ENCODE measurements at regions not wholly inside any gene's neighbourhood (a gene's known extent, or its start where the extent isn't known, plus 50 kb on each side); places are given as distances from the start of the nearest gene placed in this dataset.

- DNase-seq: no peak
Observed at GRCh38 chr12:17802657-17803641, 287.0 kb downstream of the RERGL start.

- no peak for DNase-seq
Observed at GRCh38 chr12:17793854-17794253, 296.1 kb downstream of the RERGL start.

- no peak for DNase-seq
Observed at GRCh38 chr12:17778242-17778641, 311.8 kb downstream of the RERGL start.

- DNase-seq: no peak
Observed at GRCh38 chr12:17763366-17763765, 326.6 kb downstream of the RERGL start.

GRCh38 chr12:17759982-17760381, 330.0 kb downstream of the RERGL start:
- DNase-seq: no peak
